SK-N-SH (cell line): ENCODE measurements at regions not wholly inside any gene's neighbourhood (a gene's known extent, or its start where the extent isn't known, plus 50 kb on each side); places are given as distances from the start of the nearest gene placed in this dataset.

Experiments used
- CTCF ChIA-PET: fragments of 300-600, 350-600 bp; formaldehyde crosslinking; extraction: SDS; loops from one replicate; lab custom pipeline; 2021; lab: Yijun Ruan, JAX
- POLR2A ChIA-PET: fragments of 350-600 bp; sonication (Branson Sonifier 250); formaldehyde crosslinking; extraction: SDS; loops from one replicate; lab custom pipeline; 2020; ENCODE audit warnings: antibody characterized with exemption, inconsistent platforms; lab: Yijun Ruan, JAX
- DNase-seq: peaks from one replicate; pipeline ENCODE4 v3.0.0; 2012
- H2AFZ ChIP-seq: fragments of 200-600 bp; sonication (generic); 2 replicates; pipeline ENCODE4 v1.8.1; 2016; ENCODE audit warnings: antibody characterized with exemption, mild to moderate bottlenecking, low read depth
- H3F3A ChIP-seq: fragments of 200-600 bp; sonication (generic); replicated peaks from 2 replicates; pipeline ENCODE3; 2016; ENCODE audit warnings: antibody characterized with exemption, mild to moderate bottlenecking; ENCODE audit not compliant: insufficient read depth
- H3K27ac ChIP-seq, 2 experiments: fragments of 200-500 bp in 1 of 2; fragments of 200-600 bp in 1 of 2; sonication (Bioruptor generic) in 1 of 2; sonication (generic), shearing (Covaris generic) in 1 of 2; 2 replicates each; pipeline versions ENCODE4 v1.5.1 to v1.6.1; 2014 to 2016; ENCODE audit warnings: low read depth in 2 of 2, inconsistent platforms in 1 of 2, low read length in 1 of 2, mild to moderate bottlenecking in 1 of 2, mixed read lengths in 1 of 2
- H3K27me3 ChIP-seq: fragments of 200-600 bp; sonication (generic), shearing (Covaris generic); 2 replicates; pipeline ENCODE4 v1.6.1; 2016; ENCODE audit warnings: mixed run types; ENCODE audit not compliant: insufficient read depth
- H3K36me3 ChIP-seq, 2 experiments: fragments of 200-500 bp in 1 of 2; fragments of 200-600 bp in 1 of 2; sonication (Bioruptor generic) in 1 of 2; sonication (generic) in 1 of 2; replicated peaks in 1 of 2; 2 replicates each; pipeline versions ENCODE3 to v1.5.1; 2014 to 2016; ENCODE audit warnings: low read length in 1 of 2, mild to moderate bottlenecking in 1 of 2; ENCODE audit not compliant: insufficient read depth in 2 of 2, control insufficient read depth in 1 of 2
- H3K4me1 ChIP-seq, 2 experiments: fragments of 200-500 bp in 1 of 2; fragments of 200-600 bp in 1 of 2; sonication (Bioruptor generic) in 1 of 2; sonication (generic), shearing (Covaris generic) in 1 of 2; 2 replicates each; pipeline versions ENCODE4 v1.5.1 to v1.6.1; 2014 to 2016; ENCODE audit warnings: low read depth in 1 of 2, low read length in 1 of 2, mixed run types in 1 of 2; ENCODE audit not compliant: insufficient read depth in 2 of 2, control insufficient read depth in 1 of 2
- H3K4me2 ChIP-seq: fragments of 200-600 bp; sonication (generic), shearing (Covaris generic); 2 replicates; pipeline ENCODE4 v1.6.1; 2017; ENCODE audit warnings: mixed run types
- H3K4me3 ChIP-seq, 2 experiments: fragments of 200-500 bp in 1 of 2; fragments of 200-600 bp in 1 of 2; sonication (Bioruptor generic) in 1 of 2; sonication (generic), shearing (Covaris generic) in 1 of 2; 2 replicates each; pipeline versions ENCODE4 v1.5.1 to v1.8.1; 2014 to 2016; ENCODE audit warnings: low read depth in 2 of 2, inconsistent platforms in 1 of 2, low read length in 1 of 2, mild to moderate bottlenecking in 1 of 2, mixed read lengths in 1 of 2, moderate library complexity in 1 of 2
- H3K79me2 ChIP-seq: fragments of 200-600 bp; sonication (generic); 2 replicates; pipeline ENCODE4 v1.8.1; 2017; ENCODE audit warnings: mild to moderate bottlenecking; ENCODE audit not compliant: insufficient read depth
- H3K9ac ChIP-seq: fragments of 200-600 bp; sonication (generic); 2 replicates; pipeline ENCODE4 v1.6.1; 2017; ENCODE audit warnings: mixed run types
- H3K9me2 ChIP-seq: fragments of 200-600 bp; sonication (generic); 2 replicates; pipeline ENCODE4 v1.6.1; 2017; ENCODE audit warnings: mixed run types
- H3K9me3 ChIP-seq: fragments of 200-600 bp; sonication (generic); 2 replicates; pipeline ENCODE4 v1.6.1; 2017; ENCODE audit warnings: mixed run types, mild to moderate bottlenecking, moderate library complexity
- H4K20me1 ChIP-seq: fragments of 200-600 bp; sonication (generic); 2 replicates; pipeline ENCODE4 v1.6.1; 2017; ENCODE audit warnings: mild to moderate bottlenecking, mixed run types; ENCODE audit not compliant: insufficient read depth
- CHD2 ChIP-seq: fragments of 150-350 bp; IDR thresholded peaks from 2 replicates; pipeline ENCODE4 v1.6.1; 2018; ENCODE audit warnings: low read length; ENCODE audit not compliant: partially characterized antibody
- ELF1 ChIP-seq: IDR thresholded peaks from 2 replicates; pipeline ENCODE4 v1.4.0; 2012
- EP300 ChIP-seq, 2 experiments: IDR thresholded peaks; 2 replicates each; pipeline versions ENCODE4 v1.4.0 to v1.6.1; 2012; ENCODE audit warnings: borderline replicate concordance in 1 of 2, low read depth in 1 of 2, low read length in 1 of 2
- EZH2phosphoT487 ChIP-seq: fragments of 200-600 bp; sonication (generic); IDR thresholded peaks from 2 replicates; pipeline ENCODE4 v1.6.1; 2017; ENCODE audit warnings: low read depth, mixed run types, mild to moderate bottlenecking, antibody characterized with exemption, moderate library complexity, borderline replicate concordance
- FOXM1 ChIP-seq: IDR thresholded peaks from 2 replicates; pipeline ENCODE4 v1.4.0; 2012; ENCODE audit warnings: low read depth, mild to moderate bottlenecking
- GATA2 ChIP-seq: sonication (generic); formaldehyde crosslinking; IDR thresholded peaks from 2 replicates; pipeline ENCODE4 v1.5.0; 2020; ENCODE audit warnings: mild to moderate bottlenecking, missing genetic modification reagents
- MXI1 ChIP-seq: IDR thresholded peaks from 2 replicates; pipeline ENCODE4 v1.6.1; 2012; ENCODE audit warnings: mild to moderate bottlenecking, low read depth, low read length, improper control_type of control experiment
- NRF1 ChIP-seq: IDR thresholded peaks from 2 replicates; pipeline ENCODE4 v1.6.1; 2012; ENCODE audit warnings: low read depth, mild to moderate bottlenecking, low read length
- POLR2AphosphoS5 ChIP-seq: IDR thresholded peaks from 2 replicates; pipeline ENCODE4 v1.6.1; 2012; ENCODE audit warnings: low read depth, low read length
- RAD21 ChIP-seq: IDR thresholded peaks from 2 replicates; pipeline ENCODE4 v1.6.1; 2012; ENCODE audit warnings: mild to moderate bottlenecking, low read length
- RCOR1 ChIP-seq: fragments of 150-350 bp; IDR thresholded peaks from 2 replicates; pipeline ENCODE4 v1.6.1; 2017; ENCODE audit warnings: antibody characterized with exemption, low read length
- REST ChIP-seq: IDR thresholded peaks from 2 replicates; pipeline ENCODE4 v1.6.1; 2012; ENCODE audit warnings: mild to moderate bottlenecking, low read depth, low read length, moderate library complexity
- RFX5 ChIP-seq: IDR thresholded peaks from 2 replicates; pipeline ENCODE4 v1.6.1; 2012; ENCODE audit warnings: mild to moderate bottlenecking, improper control_type of control experiment, low read length
- SMC3 ChIP-seq: IDR thresholded peaks from 2 replicates; pipeline ENCODE4 v1.6.1; 2012; ENCODE audit warnings: low read depth, low read length, improper control_type of control experiment
- TAF1 ChIP-seq: IDR thresholded peaks from 2 replicates; pipeline ENCODE4 v1.6.1; 2012; ENCODE audit warnings: low read depth, mild to moderate bottlenecking, low read length, moderate library complexity, borderline replicate concordance
- TCF12 ChIP-seq: IDR thresholded peaks from 2 replicates; pipeline ENCODE4 v1.4.0; 2012
- ZBTB33 ChIP-seq: IDR thresholded peaks from 2 replicates; pipeline ENCODE4 v1.4.0; 2012; ENCODE audit warnings: low read depth, borderline replicate concordance
- WGBS: methylation state at CpG from one replicate; pipeline ENCODE4 v1.1.6; 2017; ENCODE audit warnings: low lambda C conversion rate; 5-methylcytosine and 5-hydroxymethylcytosine counted together
- TF ChIP-seq, protein P1 (sequence below): IDR thresholded peaks from 2 replicates; pipeline ENCODE4 v1.4.0; 2012; ENCODE audit warnings: low read depth, borderline replicate concordance
- TF ChIP-seq, protein P2 (sequence below): IDR thresholded peaks from 2 replicates; pipeline ENCODE4; 2012
- TF ChIP-seq, protein P3 (sequence below): fragments of 150-350 bp; IDR thresholded peaks from 2 replicates; pipeline ENCODE4 v1.6.1; 2017; ENCODE audit warnings: antibody characterized with exemption, low read length, low read depth, borderline replicate concordance

- peaks cover 0 to 19% of the 10 kb centered on the region in 2 experiments; a peak in 2 of 4 replicates for H3K4me1 ChIP-seq
- H3K4me3 ChIP-seq, result no peak overlapping the region
- ChIA-PET POLR2A (no interaction called here), CTCF (interaction anchor here (1.2 kb wide), 1 partner anchor 82 kb away, joined by 4 read pairs; no protein-coding TSS in a partner anchor)
- no peak overlapping the region for H3K4me2 ChIP-seq
- no peaks in the 10 kb centered on the region for H3K9me3 ChIP-seq
- TF ChIP-seq, protein P1, sequence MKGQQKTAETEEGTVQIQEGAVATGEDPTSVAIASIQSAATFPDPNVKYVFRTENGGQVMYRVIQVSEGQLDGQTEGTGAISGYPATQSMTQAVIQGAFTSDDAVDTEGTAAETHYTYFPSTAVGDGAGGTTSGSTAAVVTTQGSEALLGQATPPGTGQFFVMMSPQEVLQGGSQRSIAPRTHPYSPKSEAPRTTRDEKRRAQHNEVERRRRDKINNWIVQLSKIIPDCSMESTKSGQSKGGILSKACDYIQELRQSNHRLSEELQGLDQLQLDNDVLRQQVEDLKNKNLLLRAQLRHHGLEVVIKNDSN, result no peak
- TF ChIP-seq EZH2phosphoT487 (no peak), NRF1 (no peak), FOXM1 (no peak), TCF12 (no peak), GATA2 (CRISPR knock-in tag) (no peak), SMC3 (no peak), REST (no peak), TAF1 (no peak), RCOR1 (no peak), ELF1 (no peak), CHD2 (no peak), RAD21 (no peak), EP300 (IDR thresholded peaks at IDR 0.05; ENCODE audit: borderline replicate concordance in 1 of 2, low read depth in 1 of 2, low read length in 1 of 2) (no peak), RFX5 (no peak), ZBTB33 (no peak), POLR2AphosphoS5 (no peak), MXI1 (no peak)
- TF ChIP-seq, protein P2, sequence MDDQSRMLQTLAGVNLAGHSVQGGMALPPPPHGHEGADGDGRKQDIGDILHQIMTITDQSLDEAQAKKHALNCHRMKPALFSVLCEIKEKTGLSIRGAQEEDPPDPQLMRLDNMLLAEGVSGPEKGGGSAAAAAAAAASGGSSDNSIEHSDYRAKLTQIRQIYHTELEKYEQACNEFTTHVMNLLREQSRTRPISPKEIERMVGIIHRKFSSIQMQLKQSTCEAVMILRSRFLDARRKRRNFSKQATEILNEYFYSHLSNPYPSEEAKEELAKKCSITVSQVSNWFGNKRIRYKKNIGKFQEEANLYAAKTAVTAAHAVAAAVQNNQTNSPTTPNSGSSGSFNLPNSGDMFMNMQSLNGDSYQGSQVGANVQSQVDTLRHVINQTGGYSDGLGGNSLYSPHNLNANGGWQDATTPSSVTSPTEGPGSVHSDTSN, result no peak
- TF ChIP-seq, protein P3, sequence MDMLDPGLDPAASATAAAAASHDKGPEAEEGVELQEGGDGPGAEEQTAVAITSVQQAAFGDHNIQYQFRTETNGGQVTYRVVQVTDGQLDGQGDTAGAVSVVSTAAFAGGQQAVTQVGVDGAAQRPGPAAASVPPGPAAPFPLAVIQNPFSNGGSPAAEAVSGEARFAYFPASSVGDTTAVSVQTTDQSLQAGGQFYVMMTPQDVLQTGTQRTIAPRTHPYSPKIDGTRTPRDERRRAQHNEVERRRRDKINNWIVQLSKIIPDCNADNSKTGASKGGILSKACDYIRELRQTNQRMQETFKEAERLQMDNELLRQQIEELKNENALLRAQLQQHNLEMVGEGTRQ, result no peak
- 77% methylated on average over 8 of the region's 11 CpGs for WGBS
- H3K9me2 ChIP-seq, result no peaks in the 10 kb centered on the region
- H3F3A ChIP-seq, result peaks cover 20% of the 10 kb centered on the region
- H3K27me3 ChIP-seq, result no peaks in the 10 kb centered on the region
- H3K9ac ChIP-seq, result no peak overlapping the region
- H2AFZ ChIP-seq, result no peak overlapping the region
- H4K20me1 ChIP-seq, result no peaks in the 10 kb centered on the region
- DNase-seq, result no peak
- H3K79me2 ChIP-seq, result no peaks in the 10 kb centered on the region
- H3K27ac ChIP-seq, result no peak overlapping the region
- no peaks in the 10 kb centered on the region for H3K36me3 ChIP-seq
These were observed 73.9 kb upstream of the MFGE8 start for GRCh38 chr15:88986949-88987590.
